HG03064 (cell line): ENCODE measurements at regions not wholly inside any gene's neighbourhood (a gene's known extent, or its start where the extent isn't known, plus 50 kb on each side); places are given as distances from the start of the nearest gene placed in this dataset.

ENCODE experiments used
- ATAC-seq: cut with Tn5 transposase; IDR thresholded peaks from one replicate; pipeline ENCODE4 v1.9.1; 2021; ENCODE audit warnings: low read depth; ENCODE audit not compliant: unreplicated experiment

DNA sequence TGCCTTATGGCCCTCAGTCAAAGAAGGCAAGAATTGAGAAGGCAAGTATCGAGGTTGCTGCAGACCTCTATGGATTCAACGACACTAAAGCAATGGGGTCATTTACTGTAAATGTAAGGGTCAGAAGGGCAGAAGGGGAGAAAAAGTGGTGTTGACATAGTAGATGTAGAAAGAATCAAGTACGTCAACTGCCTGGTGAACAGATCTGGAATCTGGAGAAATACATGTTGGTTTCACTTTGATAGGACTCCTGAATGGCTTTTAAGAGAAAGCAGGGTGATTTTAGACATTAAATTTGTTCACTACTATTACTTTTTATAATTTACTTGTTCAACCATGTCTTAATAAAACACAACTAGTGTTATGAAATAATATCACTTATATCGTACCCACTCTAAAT lies 81.3 kb upstream of the FSTL5 start:
- ATAC-seq, result no peak

DNA sequence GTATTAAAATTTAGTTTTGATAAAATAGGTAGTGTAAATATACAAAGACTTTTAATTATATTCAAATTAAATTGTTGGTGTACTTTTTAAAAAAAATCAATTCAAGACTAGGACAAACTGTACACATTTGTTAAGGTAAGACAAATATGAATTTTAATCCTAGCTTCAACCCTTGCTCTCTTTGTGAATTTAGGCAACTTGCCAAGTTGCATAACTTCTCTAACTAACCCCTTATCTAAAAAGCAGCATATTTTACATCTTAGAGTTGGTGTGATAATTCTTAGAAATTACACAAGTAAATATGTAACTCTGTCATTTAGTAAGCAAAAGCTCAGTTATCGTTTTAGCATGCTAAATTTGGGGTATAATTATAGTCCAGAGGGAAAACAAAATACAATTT lies 78.1 kb upstream of the FSTL5 start:
- no peak for ATAC-seq

DNA sequence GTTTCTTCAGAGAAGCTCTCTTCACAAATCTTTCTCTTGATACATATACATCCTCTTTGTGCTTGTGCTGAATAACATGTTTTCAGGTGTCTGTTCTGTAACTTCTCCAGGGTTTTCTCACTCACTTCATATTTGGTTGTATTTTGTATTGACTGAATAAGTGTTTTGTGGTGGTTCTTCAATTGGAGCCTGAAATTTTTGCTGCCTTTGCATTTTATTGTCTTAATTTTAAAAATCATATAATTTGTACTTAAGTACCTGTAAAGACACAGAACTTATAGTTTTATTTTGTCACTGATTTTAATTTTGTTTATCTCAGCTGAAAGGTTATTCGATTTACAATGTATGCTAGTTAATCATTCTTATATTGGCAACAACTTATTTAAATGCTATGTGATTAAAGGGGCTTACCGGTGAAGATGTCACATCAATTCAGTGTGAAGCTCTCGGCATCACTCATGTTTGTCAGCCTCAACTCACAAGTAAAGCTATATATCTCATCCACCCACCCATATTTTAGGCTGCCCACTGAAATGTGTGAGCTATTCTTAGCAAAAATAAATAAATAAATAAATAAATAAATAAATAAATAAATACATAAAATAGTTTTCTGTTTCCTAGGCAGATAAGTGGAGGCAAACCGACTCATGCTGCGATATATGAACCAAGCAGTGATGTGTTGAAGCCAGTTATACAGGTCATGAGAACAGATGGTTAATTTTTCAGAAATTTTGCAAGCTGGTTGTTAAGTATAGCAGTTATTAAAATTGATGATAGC lies 76.4 kb upstream of the FSTL5 start:
- ATAC-seq, result no peak

DNA sequence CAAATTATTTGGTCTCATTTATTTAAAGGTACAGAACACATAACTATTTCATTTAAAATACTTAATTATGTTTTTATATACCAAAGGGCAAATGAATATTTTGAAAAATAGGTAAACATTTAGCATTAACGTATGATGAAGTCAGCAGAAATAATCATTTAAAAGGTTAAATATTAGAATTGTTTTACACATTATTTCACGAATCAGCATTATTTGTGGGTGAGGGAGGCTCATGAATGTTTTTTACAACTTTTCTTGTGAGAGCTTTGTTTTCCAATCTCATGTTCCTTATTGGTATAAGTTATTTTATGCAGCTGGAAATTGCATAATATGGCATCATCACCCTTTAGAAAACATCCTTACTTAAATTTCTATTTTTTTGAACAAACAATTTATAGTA lies 73.9 kb upstream of the FSTL5 start:
- no peak for ATAC-seq

DNA sequence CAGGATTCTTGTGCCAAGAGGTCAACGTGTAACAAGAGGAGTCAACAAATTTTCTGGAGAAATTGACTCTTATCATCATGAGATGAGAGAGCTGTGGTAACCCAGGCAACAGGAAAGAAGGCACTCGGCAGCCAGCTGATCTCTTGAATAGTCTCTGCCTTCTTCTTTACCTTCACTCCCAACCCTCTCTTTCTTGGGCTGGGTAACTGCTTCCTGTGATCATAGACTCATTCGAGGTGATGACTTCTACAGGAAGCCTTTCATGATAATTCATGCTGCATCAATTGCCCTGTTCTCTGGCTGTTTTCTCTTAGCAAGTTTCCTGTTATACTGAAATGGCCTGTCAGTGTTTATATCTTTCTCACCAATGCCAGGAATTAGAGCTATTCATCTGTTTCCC lies 70.8 kb upstream of the FSTL5 start:
- ATAC-seq, result no peak

DNA sequence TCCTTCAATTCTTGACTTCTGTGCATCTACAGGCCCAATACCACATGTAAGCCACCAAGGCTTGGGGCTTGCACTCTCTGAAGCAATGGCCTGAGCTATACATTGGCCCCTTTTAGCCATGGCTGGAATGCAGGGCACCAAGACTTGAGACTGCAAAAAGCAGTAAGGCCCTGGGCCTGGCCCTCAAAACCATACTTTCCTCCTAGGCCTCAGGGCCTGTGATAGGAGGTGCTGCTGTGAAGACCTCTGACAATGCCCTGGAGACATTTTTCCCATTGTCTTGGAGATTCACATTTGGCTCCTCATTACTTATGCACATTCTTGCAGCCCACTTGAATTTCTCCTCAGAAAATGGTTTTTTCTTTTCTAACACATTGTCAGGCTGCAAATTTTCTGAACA lies 68.5 kb upstream of the FSTL5 start:
- ATAC-seq, result no peak

DNA sequence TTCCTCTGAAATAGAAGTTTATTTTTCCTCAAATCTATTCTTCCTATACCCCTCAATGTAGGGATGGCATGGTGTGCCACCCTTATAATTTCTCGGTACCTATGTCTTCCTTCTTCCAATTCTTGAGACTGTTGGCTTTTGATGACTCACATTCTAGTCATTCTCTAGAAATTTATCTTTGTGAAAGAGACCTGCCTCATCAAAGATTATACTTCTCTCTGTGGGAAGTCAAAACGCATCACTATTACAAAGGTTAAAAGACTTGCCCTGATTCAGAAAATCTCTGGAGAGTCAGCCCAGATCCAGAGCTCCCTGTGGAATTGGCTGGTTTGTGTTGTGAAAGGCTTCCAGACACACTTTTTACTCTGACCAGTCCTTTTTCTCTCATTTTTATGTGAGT lies 65.9 kb upstream of the FSTL5 start:
- ATAC-seq, result no peak

DNA sequence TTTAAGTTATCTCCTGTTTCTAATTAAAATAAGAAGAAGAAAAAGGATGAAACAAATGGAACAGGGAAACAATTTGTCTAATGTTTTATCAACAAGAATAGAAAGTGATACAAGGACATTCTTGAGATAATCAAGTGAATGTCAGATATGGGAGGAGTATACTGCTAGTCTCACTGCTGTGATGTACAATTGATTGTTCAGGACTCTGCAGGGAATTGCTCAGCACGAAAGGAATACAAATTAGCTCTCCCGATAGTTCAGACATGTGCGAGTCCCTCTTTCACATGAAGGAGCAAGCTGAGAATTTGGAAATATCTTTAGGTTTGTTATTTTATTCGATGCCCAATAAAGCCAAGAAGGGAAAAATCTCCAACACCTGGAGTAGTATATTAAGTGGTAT lies 57.3 kb upstream of the FSTL5 start:
- ATAC-seq, result no peak
